DND-41 (cell line): ENCODE measurements at regions not wholly inside any gene's neighbourhood (a gene's known extent, or its start where the extent isn't known, plus 50 kb on each side); places are given as distances from the start of the nearest gene placed in this dataset.
"Not testable (repeated sequence)": the region's sequence is repeated elsewhere in the genome, so short reads cannot be mapped to it uniquely, and the experiment has no call there.

Source experiments
- ATAC-seq: fragments of 200-7000 bp; cut with Tn5 transposase; 3 replicates; pipeline ENCODE4 v1.9.1; 2021; ENCODE audit warnings: low read depth; ENCODE audit not compliant: insufficient read depth
- DNase-seq: peaks from one replicate; pipeline ENCODE4 v3.0.0-alpha.2; 2020
- H2AFZ ChIP-seq: 2 replicates; pipeline ENCODE4 v1.6.0; 2012; ENCODE audit warnings: low read depth, low read length
- H3K27ac ChIP-seq: 2 replicates; pipeline ENCODE4 v1.5.1; 2012; ENCODE audit warnings: low read length, inconsistent platforms
- H3K27me3 ChIP-seq: fragments of 200-600 bp; sonication (generic); 2 replicates; pipeline ENCODE4 v1.6.0; 2012; ENCODE audit warnings: low read length, mild to moderate bottlenecking, inconsistent platforms; ENCODE audit not compliant: insufficient read depth, poor library complexity
- H3K36me3 ChIP-seq: 2 replicates; pipeline ENCODE4 v1.5.1; 2012; ENCODE audit warnings: low read length, inconsistent platforms; ENCODE audit not compliant: insufficient read depth
- H3K4me1 ChIP-seq: 2 replicates; pipeline ENCODE4 v1.5.1; 2012; ENCODE audit warnings: mild to moderate bottlenecking, low read length; ENCODE audit not compliant: insufficient read depth
- H3K4me2 ChIP-seq: 2 replicates; pipeline ENCODE4 v1.6.0; 2012; ENCODE audit warnings: mild to moderate bottlenecking, moderate library complexity, low read length, inconsistent platforms; ENCODE audit not compliant: insufficient read depth
- H3K4me3 ChIP-seq, 2 experiments: fragments of 200-600 bp in 1 of 2; shearing (Covaris generic) in 1 of 2; 2 replicates each; pipeline ENCODE4 v1.5.1; 2012 to 2016; ENCODE audit warnings: inconsistent platforms in 2 of 2, low read length in 2 of 2, mild to moderate bottlenecking in 2 of 2, low read depth in 1 of 2, moderate library complexity in 1 of 2
- H3K79me2 ChIP-seq: 2 replicates; pipeline ENCODE4 v1.6.0; 2012; ENCODE audit warnings: low read length, inconsistent platforms; ENCODE audit not compliant: insufficient read depth
- H3K9ac ChIP-seq: 2 replicates; pipeline ENCODE4 v1.6.0; 2012; ENCODE audit warnings: low read depth, mild to moderate bottlenecking, inconsistent platforms, low read length, moderate library complexity
- H3K9me3 ChIP-seq: 2 replicates; pipeline ENCODE4 v1.5.1; 2012; ENCODE audit warnings: low read length, moderate library complexity, mild to moderate bottlenecking, inconsistent platforms; ENCODE audit not compliant: insufficient read depth, severe bottlenecking
- H4K20me1 ChIP-seq: 2 replicates; pipeline ENCODE4 v1.6.0; 2012; ENCODE audit warnings: low read length; ENCODE audit not compliant: insufficient read depth
- EZH2 ChIP-seq: IDR thresholded peaks from 3 replicates; pipeline ENCODE4 v1.6.1; 2012; ENCODE audit warnings: borderline replicate concordance, low read depth, mild to moderate bottlenecking, moderate library complexity, low read length, inconsistent platforms; ENCODE audit not compliant: severe bottlenecking
- TF ChIP-seq, protein P1 (sequence below): IDR thresholded peaks from 2 replicates; pipeline ENCODE4 v1.5.1; 2012; ENCODE audit warnings: borderline replicate concordance, low read length, moderate library complexity, mild to moderate bottlenecking; ENCODE audit not compliant: poor library complexity, severe bottlenecking; ENCODE audit errors: extremely low read depth

GRCh38 chr13:86253497-86253896, 454.3 kb upstream of the SLITRK6 start:
- H3K27ac ChIP-seq, DNase-seq, H3K4me3 ChIP-seq, H3K4me1 ChIP-seq, H4K20me1 ChIP-seq, H3K27me3 ChIP-seq, H2AFZ ChIP-seq, H3K9me3 ChIP-seq, H3K79me2 ChIP-seq, H3K4me2 ChIP-seq, H3K36me3 ChIP-seq, ATAC-seq, H3K9ac ChIP-seq: not testable (repeated sequence)

DNA sequence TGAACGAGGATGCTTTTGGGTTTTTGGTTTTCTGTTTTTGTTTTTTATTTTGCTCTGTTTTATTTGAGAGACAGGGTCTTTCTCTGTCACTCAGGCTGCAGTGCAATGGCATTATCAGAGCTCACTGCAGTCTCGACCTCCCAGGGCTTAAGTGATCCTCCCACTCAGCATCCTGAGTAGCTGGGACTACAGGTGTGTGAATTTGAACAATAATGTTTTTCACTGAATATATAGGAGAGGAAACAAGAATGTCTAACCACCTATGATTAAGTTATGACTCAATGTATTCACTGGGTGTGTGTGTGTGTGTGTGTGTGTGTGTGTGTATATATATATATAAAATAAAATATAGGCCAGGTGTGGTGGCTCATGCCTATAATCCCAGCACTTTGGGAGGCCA, 456.6 kb upstream of the SLITRK6 start:
- H3K27me3 ChIP-seq, H3K9me3 ChIP-seq, H3K9ac ChIP-seq, ATAC-seq, H3K4me1 ChIP-seq, H3K27ac ChIP-seq, H3K4me3 ChIP-seq, DNase-seq, H3K4me2 ChIP-seq, H4K20me1 ChIP-seq, H3K79me2 ChIP-seq, H2AFZ ChIP-seq, H3K36me3 ChIP-seq: not testable (repeated sequence)

- TF ChIP-seq, protein P1, sequence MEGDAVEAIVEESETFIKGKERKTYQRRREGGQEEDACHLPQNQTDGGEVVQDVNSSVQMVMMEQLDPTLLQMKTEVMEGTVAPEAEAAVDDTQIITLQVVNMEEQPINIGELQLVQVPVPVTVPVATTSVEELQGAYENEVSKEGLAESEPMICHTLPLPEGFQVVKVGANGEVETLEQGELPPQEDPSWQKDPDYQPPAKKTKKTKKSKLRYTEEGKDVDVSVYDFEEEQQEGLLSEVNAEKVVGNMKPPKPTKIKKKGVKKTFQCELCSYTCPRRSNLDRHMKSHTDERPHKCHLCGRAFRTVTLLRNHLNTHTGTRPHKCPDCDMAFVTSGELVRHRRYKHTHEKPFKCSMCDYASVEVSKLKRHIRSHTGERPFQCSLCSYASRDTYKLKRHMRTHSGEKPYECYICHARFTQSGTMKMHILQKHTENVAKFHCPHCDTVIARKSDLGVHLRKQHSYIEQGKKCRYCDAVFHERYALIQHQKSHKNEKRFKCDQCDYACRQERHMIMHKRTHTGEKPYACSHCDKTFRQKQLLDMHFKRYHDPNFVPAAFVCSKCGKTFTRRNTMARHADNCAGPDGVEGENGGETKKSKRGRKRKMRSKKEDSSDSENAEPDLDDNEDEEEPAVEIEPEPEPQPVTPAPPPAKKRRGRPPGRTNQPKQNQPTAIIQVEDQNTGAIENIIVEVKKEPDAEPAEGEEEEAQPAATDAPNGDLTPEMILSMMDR, result no peak
- TF ChIP-seq EZH2, result no peak
- H2AFZ ChIP-seq, result no peak overlapping the region
- no peaks in the 10 kb centered on the region for H3K9me3 ChIP-seq
Observed at GRCh38 chr13:86269511-86269910, 470.3 kb upstream of the SLITRK6 start.

GRCh38 chr13:86282442-86282841, 483.2 kb upstream of the SLITRK6 start:
- ATAC-seq, result no peak
- H3K27me3 ChIP-seq, result no peaks in the 10 kb centered on the region
- H2AFZ ChIP-seq, result no peak overlapping the region

More at GRCh38 chr13:86269511-86269910, 470.3 kb upstream of the SLITRK6 start:
- DNase-seq (no peak), ATAC-seq (no peak)
- Histone ChIP-seq H4K20me1 (no peaks in the 10 kb centered on the region), H3K27ac (no peak overlapping the region), H3K36me3 (no peaks in the 10 kb centered on the region), H3K79me2 (no peaks in the 10 kb centered on the region), H3K4me2 (no peak overlapping the region), H3K9ac (no peak overlapping the region), H3K4me1 (no peaks in the 10 kb centered on the region), H3K27me3 (no peaks in the 10 kb centered on the region), H3K4me3 (no peak overlapping the region)

More at GRCh38 chr13:86282442-86282841, 483.2 kb upstream of the SLITRK6 start:
- Histone ChIP-seq H3K4me2 (no peak overlapping the region), H3K9ac (no peak overlapping the region), H3K4me3 (no peak overlapping the region), H3K79me2 (no peaks in the 10 kb centered on the region), H3K4me1 (no peaks in the 10 kb centered on the region), H4K20me1 (no peaks in the 10 kb centered on the region), H3K9me3 (no peaks in the 10 kb centered on the region), H3K27ac (no peak overlapping the region), H3K36me3 (no peaks in the 10 kb centered on the region)
- TF ChIP-seq EZH2, result no peak
- TF ChIP-seq, protein P1, result no peak
- no peak for DNase-seq
